AG04450 (cell line): ENCODE measurements at regions not wholly inside any gene's neighbourhood (a gene's known extent, or its start where the extent isn't known, plus 50 kb on each side); places are given as distances from the start of the nearest gene placed in this dataset.

Source experiments
- CTCF ChIA-PET: fragments of 300-600, 350-600 bp; formaldehyde crosslinking; extraction: SDS; loops from one replicate; lab custom pipeline; 2022; ENCODE audit warnings: antibody characterized with exemption, inconsistent platforms; lab: Charles Lee
- POLR2A ChIA-PET: fragments of 350-600 bp; formaldehyde crosslinking; extraction: SDS; loops from one replicate; lab custom pipeline; 2021; ENCODE audit warnings: antibody characterized with exemption, inconsistent platforms; lab: Yijun Ruan, JAX
- DNase-seq: peaks from one replicate; pipeline ENCODE4 v3.0.0-alpha.2; 2011; ENCODE audit warnings: low read depth, low spot score
- H3K27ac ChIP-seq: one replicate; pipeline ENCODE4 v1.5.1; 2012; ENCODE audit warnings: low read depth, low read length, control low read depth
- H3K27me3 ChIP-seq: one replicate; pipeline ENCODE4 v1.6.0; 2012; ENCODE audit warnings: low read length; ENCODE audit not compliant: control insufficient read depth, insufficient read depth
- H3K4me3 ChIP-seq: 2 replicates; pipeline ENCODE4 v1.5.1; 2011; ENCODE audit warnings: mild to moderate bottlenecking, low read depth, low read length, control low read depth
- H3K9me3 ChIP-seq: 2 replicates; pipeline ENCODE4 v1.5.1; 2012; ENCODE audit warnings: low read length; ENCODE audit not compliant: control insufficient read depth, insufficient read depth
- TF ChIP-seq, protein P1 (sequence below): IDR thresholded peaks from 2 replicates; pipeline ENCODE4 v1.5.1; 2011; ENCODE audit warnings: low read depth, low read length, control low read depth, inconsistent platforms

DNA sequence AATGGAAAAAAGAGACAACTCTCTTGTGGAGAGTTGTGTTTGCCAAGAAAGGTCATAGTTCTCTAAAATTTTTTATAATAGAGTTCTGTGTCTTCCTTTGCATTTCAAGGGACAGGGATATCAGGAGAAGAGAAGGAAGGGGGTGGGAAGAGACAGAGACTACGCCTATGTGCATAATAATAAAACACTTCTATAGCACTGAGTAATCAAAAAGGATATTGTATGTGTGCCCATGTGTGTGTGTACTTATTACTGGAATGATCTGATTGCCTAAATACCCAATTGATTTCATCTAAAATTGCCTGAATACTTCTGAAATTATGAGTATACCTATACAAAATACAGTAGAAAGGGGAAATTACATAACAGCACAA is 803.7 kb upstream of the ACVR2A start:
- H3K27me3 ChIP-seq = no peaks in the 10 kb centered on the region
- TF ChIP-seq, protein P1, sequence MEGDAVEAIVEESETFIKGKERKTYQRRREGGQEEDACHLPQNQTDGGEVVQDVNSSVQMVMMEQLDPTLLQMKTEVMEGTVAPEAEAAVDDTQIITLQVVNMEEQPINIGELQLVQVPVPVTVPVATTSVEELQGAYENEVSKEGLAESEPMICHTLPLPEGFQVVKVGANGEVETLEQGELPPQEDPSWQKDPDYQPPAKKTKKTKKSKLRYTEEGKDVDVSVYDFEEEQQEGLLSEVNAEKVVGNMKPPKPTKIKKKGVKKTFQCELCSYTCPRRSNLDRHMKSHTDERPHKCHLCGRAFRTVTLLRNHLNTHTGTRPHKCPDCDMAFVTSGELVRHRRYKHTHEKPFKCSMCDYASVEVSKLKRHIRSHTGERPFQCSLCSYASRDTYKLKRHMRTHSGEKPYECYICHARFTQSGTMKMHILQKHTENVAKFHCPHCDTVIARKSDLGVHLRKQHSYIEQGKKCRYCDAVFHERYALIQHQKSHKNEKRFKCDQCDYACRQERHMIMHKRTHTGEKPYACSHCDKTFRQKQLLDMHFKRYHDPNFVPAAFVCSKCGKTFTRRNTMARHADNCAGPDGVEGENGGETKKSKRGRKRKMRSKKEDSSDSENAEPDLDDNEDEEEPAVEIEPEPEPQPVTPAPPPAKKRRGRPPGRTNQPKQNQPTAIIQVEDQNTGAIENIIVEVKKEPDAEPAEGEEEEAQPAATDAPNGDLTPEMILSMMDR = no peak
- DNase-seq = no peak
- H3K27ac ChIP-seq = no peak overlapping the region
- ChIA-PET CTCF (interaction anchor here (1.1 to 1.5 kb wide), 2 partner anchors 9 to 42 kb away, joined by 3 to 4 read pairs; no protein-coding TSS in a partner anchor), POLR2A (no interaction called here)
- H3K4me3 ChIP-seq = no peak overlapping the region
- no peaks in the 10 kb centered on the region for H3K9me3 ChIP-seq

DNA sequence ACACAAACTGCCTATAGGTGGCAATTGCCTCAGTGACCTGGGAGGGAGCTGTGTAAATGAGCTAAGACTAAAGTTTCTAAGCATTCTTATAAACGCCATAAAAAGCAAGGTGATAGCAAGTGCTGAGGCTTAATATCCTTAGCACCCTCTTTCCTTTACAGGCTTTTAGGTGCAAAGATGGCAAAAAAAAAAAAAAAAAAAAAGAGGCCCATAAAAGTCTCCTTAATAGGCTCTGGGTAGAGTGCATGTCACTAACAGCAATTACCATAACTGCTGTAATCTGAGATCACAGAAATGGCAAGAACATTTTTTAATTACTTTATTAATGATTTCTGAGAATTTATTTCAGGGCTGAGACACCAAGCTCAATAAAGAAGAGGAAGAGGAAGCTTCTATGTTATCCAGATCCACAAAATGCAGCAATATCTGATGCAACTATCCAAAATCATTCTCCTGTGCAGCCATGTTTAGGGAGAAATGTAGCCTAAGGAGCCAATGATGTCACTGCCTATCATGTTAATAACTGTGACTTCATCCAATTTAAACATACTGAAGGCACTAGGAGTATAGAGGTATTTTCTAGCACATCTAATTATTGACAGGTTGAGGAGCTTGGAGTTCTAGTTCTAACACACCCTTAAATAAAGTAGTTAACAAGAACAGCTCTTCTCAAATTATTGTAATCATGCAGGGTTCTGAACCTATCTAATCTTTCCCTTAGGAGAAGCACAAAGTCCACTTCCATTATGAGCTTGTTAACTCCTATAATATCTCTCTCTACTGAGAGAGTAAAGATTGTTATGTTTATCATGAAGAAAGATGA is 804.3 kb upstream of the ACVR2A start:
- Histone ChIP-seq H3K27ac (no peak overlapping the region), H3K4me3 (no peak overlapping the region), H3K9me3 (no peaks in the 10 kb centered on the region), H3K27me3 (no peaks in the 10 kb centered on the region)
- ChIA-PET CTCF (interaction anchor here (1.1 to 1.5 kb wide), 2 partner anchors 9 to 42 kb away, joined by 3 to 4 read pairs; no protein-coding TSS in a partner anchor), POLR2A (no interaction called here)
- DNase-seq = no peak
- TF ChIP-seq, protein P1 = no peak

DNA sequence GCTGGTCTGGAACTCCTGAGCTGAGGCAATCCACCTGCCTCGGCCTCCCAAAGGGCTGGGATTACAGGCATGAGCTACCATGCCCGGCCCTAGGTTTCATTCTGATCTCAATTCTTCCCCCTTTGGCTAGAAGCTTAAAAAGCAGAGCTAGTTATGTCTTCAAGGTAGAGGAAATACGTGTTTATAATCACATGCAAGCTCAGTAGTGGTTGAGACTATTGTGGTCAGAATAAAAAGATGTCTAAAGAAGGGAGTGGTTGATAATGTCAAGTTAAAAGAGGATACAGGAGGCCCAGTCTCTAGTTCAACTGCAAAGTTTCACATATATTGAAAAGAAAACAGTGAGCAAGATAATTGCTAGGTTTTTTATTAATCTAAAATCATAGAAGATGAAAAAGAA is 807.8 kb upstream of the ACVR2A start:
- ChIA-PET CTCF (interaction anchor here (0.7 kb wide), 1 partner anchor 10 kb away, joined by 5 read pairs; no protein-coding TSS in a partner anchor), POLR2A (no interaction called here)
- no peak for DNase-seq
- Histone ChIP-seq H3K27me3 (no peaks in the 10 kb centered on the region), H3K4me3 (no peak overlapping the region), H3K9me3 (no peaks in the 10 kb centered on the region), H3K27ac (no peak overlapping the region)
- TF ChIP-seq, protein P1 = no peak

DNA sequence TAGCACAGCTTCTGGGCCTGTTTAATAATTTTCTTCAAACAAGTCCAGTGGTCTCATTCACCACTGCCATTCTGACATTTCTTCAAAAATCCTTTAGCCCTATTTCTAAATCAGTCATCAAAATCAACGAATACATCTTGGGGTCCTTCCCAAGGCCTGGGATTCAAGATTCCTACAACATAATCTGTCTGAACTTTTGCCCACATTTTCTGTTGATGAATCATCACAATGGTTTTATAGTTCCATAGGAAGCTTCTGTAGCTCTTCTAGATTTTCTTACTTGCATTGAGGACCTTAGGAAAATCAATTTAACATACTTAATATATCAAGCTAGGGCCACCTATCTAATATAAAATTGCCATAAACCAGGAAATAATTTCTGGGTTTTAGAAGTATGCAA is 811.8 kb upstream of the ACVR2A start:
- TF ChIP-seq, protein P1 = no peak
- no peak for DNase-seq
- CTCF ChIA-PET = no interaction called here

DNA sequence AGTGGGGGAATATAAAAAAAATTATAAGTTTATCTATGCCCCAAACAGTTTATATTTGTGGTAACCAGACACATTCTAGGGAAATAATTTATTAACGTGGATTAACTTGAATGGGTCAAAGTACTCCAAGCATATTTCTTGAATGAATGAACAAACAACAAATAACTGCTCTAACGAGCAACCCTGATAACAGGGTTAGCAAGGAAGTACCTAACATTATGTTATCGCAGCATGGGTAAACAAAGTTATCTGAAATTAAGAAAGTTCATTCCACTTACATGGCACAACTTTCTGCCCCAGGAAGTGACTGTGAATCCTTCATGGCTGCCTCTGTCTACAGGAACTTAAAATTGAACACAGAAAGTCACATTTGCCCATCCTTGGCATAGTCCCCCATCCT is 812.9 kb upstream of the ACVR2A start:
- ChIA-PET POLR2A (no interaction called here), CTCF (no interaction called here)
- Histone ChIP-seq H3K27me3 (no peaks in the 10 kb centered on the region), H3K27ac (no peak overlapping the region), H3K9me3 (no peaks in the 10 kb centered on the region), H3K4me3 (no peak overlapping the region)
- DNase-seq = no peak
- TF ChIP-seq, protein P1 = no peak

More for the DNA sequence above, 811.8 kb upstream of the ACVR2A start:
- H3K27ac ChIP-seq = no peak overlapping the region
- H3K9me3 ChIP-seq = no peaks in the 10 kb centered on the region
- no peaks in the 10 kb centered on the region for H3K27me3 ChIP-seq
- H3K4me3 ChIP-seq = no peak overlapping the region
- POLR2A ChIA-PET = no interaction called here
